22Rv1 (cell line): ENCODE measurements at regions not wholly inside any gene's neighbourhood (a gene's known extent, or its start where the extent isn't known, plus 50 kb on each side); places are given as distances from the start of the nearest gene placed in this dataset.

Experiments used
- ZFX ChIP-seq: fragments of 450-650 bp; IDR thresholded peaks from 2 replicates; pipeline ENCODE4 v1.6.1; 2017; ENCODE audit warnings: antibody characterized with exemption, borderline replicate concordance
- TF ChIP-seq, protein P1 (sequence below): fragments of 450-650 bp; IDR thresholded peaks from 2 replicates; pipeline ENCODE4 v1.5.1; 2017; ENCODE audit warnings: mild to moderate bottlenecking

DNA sequence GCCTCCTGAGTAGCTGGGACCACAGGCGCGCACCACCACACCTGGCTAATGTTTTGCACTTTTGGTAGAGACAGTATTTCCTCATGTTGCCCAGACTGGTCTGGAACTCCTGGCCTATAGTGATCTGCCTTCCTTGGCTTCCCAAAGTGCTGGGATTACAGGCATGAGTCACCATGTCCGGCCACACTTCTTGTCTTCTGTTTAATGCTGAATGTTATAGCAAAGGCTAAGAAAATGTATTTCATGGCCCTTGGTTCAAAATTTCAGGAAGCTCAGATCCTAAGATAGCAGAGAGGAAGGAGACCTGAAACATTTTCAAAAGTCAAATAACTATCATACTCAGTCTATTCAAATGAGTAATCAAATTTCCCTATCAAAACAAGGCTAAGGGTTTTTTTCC, 229.6 kb downstream of the BAMBI start:
- TF ChIP-seq, protein P1, sequence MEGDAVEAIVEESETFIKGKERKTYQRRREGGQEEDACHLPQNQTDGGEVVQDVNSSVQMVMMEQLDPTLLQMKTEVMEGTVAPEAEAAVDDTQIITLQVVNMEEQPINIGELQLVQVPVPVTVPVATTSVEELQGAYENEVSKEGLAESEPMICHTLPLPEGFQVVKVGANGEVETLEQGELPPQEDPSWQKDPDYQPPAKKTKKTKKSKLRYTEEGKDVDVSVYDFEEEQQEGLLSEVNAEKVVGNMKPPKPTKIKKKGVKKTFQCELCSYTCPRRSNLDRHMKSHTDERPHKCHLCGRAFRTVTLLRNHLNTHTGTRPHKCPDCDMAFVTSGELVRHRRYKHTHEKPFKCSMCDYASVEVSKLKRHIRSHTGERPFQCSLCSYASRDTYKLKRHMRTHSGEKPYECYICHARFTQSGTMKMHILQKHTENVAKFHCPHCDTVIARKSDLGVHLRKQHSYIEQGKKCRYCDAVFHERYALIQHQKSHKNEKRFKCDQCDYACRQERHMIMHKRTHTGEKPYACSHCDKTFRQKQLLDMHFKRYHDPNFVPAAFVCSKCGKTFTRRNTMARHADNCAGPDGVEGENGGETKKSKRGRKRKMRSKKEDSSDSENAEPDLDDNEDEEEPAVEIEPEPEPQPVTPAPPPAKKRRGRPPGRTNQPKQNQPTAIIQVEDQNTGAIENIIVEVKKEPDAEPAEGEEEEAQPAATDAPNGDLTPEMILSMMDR = no peak
- no peak for TF ChIP-seq ZFX
